HG02588 (cell line): ENCODE measurements at regions not wholly inside any gene's neighbourhood (a gene's known extent, or its start where the extent isn't known, plus 50 kb on each side); places are given as distances from the start of the nearest gene placed in this dataset.
A peak's percentile ranks its signal among the peaks of the same experiment; 100 is the strongest.
"Not testable (repeated sequence)": the region's sequence is repeated elsewhere in the genome, so short reads cannot be mapped to it uniquely, and the experiment has no call there.

ENCODE experiments used
- ATAC-seq: cut with Tn5 transposase; IDR thresholded peaks from one replicate; pipeline ENCODE4 v1.9.1; 2021; ENCODE audit warnings: mild to moderate bottlenecking, moderate library complexity; ENCODE audit not compliant: unreplicated experiment

DNA sequence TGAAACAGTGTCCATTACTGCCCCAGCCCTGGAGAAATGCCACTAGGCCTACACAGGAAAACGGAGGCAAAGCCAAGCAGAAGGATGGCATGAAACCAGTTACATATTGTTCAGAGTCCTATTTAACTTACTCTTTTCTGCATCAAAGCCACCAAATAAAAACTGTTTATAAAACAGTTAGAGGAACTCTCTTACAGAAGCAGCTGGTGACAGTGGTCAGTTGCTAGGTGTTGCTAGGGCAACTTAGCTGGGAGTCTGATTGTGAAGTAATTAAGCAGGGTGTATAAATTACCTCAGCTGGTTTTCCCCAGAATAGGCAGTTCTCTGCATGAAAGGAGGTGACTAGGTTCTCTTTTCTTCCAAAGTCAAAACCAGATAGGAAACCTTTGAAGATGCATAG, 115.6 kb upstream of the ZBED5 start:
- ATAC-seq = no peak

GRCh38 chr11:10970926-10971325, 113.1 kb upstream of the ZBED5 start:
- ATAC-seq = no peak

- no peak for ATAC-seq
Measured at GRCh38 chr11:10969387-10969786, 111.5 kb upstream of the ZBED5 start.

DNA sequence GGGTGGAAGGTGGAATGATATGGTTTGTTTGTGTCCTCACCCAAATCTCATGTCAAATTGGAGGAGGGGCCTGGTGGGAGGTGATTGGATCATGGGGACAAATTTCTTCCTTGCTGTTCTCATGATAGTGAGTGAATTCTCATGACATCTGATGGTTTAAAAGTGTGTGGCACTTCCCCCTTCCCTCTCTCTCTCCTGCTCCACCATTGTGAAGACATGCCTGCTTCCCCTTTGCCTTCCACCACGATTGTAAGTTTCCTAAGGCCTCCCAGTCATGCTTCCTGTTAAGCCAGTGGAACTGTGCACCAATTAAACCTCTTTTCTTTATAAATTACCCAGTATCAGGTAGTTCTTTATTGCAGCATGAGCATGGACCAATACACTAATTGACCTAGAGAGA, 99.0 kb upstream of the ZBED5 start:
- not testable (repeated sequence) for ATAC-seq

- ATAC-seq = no peak
Measured at GRCh38 chr11:10955616-10956015, 97.8 kb upstream of the ZBED5 start.

- no peak for ATAC-seq
Measured at GRCh38 chr11:10954184-10954583, 96.3 kb upstream of the ZBED5 start.

- no peak for ATAC-seq
Measured at GRCh38 chr11:10952872-10953271, 95.0 kb upstream of the ZBED5 start.

GRCh38 chr11:10947935-10948334, 90.1 kb upstream of the ZBED5 start:
- not testable (repeated sequence) for ATAC-seq

DNA sequence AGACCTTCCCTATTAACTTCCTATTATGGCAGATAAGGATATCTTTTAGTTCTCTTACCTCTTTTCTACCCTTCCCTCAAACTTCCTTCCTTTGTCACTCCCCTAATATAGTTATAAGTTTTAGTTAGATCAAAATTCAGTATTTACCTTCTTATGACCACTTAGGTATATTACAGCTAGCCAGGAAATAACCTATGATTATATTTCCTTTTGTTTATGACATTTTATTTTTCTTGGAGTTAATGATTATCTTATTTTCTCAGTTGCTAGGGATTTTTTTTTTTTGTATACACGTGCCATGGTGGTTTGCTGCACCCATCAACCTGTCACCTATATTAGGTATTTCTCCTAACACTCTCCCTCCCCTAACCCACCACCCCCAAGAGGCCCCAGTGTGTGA, 88.2 kb upstream of the ZBED5 start:
- no peak for ATAC-seq

DNA sequence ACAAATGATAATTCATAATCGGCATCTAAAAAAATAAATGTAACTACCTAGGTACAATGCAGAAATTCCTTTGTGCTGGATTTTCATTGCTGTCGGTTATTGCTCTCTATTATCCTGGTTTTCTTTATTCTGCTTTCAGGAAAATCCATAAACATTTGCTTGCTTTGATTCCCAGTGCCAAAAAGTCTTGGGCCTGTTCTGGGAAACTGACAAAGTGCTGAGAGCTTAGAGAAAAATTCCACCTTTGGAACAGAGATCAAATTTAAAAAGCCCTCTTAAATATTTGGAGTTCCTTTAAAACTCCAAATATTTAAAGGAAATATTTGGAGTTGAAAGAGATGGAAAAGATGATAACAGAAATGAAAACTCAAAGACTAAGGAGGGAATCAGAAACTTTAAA, 87.3 kb upstream of the ZBED5 start:
- no peak for ATAC-seq

DNA sequence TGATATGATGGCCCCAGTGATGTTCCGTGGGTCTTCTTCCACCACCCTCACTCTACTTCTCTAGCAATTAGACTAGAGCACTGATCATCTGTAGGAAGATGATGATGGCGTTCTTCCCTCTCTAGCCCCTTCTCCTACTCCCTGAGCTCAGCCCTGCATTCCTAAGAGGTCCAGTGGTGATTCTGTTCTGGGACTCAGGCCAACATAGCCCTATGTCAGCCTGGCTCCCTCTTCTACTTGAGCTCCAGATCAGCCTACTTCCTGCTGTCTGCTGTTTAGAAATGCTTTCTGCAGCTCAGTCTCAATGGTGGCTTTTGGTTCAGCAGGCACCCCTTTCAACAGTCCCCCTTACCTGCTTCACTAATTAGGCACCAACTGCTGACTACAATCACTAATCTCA, 86.1 kb upstream of the ZBED5 start:
- ATAC-seq = no peak

DNA sequence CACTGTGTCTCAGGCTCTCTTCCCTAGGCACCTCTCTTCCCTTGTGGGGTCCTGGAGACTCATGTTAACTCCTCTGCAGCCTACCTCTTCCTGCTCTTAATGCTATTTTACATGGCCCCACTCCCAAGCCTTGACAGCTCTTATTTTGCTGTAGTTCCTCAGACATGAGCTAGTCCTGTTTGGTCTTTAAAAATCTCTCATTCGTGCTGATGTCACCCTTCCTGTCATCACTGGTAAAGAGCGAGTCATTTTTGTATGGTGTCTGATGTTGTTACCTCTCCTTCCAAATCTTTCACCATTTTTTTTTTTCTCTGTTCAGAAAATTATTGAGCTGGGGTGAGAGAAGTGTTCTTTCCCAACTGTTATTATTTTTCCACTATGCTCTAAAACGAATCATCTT, 84.8 kb upstream of the ZBED5 start:
- ATAC-seq = no peak

- no peak for ATAC-seq
Measured at GRCh38 chr11:10941871-10942270, 84.0 kb upstream of the ZBED5 start.

GRCh38 chr11:10941414-10941813, 83.6 kb upstream of the ZBED5 start:
- no peak for ATAC-seq

DNA sequence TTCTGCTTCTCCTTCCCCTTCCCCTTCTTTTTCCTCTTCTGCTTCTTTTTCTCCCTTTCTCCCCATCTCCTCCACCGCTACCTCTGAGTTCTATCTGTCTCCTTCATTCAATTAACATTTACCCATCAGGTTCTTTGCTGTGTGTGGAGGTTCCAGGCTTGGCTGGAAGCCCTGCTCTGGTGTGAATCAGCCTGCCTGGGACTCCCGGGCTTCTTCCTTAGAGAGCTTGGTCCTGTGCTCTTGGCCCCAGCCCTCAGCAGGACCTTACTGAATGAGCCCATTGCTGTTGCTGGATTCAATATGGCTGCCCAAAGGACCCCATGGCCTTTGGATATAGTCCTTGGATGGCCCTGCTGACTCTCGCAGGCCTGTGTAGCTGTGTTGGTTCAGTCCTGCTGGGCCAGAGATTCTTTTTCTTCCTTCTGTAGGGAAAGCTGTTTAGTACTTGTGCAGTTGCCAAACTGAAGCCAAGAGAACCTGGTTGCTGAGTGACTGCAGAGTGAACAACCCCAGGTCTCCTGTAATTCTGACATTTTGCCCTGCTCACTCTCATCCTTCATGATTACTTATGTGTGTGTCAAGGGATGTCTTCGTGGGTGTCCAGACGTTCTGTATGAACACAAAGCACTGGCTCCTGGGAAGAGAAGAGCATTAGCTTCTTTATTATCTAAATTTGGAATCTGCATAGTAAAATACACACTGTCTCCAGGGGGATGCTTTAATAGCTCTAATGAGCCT, 81.0 kb upstream of the ZBED5 start:
- no peak for ATAC-seq

- no peak for ATAC-seq
Measured at GRCh38 chr11:10938231-10938630, 80.4 kb upstream of the ZBED5 start.

- no peak for ATAC-seq
Measured at GRCh38 chr11:10937385-10937771, 79.5 kb upstream of the ZBED5 start.

GRCh38 chr11:10936626-10937384, 79.0 kb upstream of the ZBED5 start:
- no peak for ATAC-seq

DNA sequence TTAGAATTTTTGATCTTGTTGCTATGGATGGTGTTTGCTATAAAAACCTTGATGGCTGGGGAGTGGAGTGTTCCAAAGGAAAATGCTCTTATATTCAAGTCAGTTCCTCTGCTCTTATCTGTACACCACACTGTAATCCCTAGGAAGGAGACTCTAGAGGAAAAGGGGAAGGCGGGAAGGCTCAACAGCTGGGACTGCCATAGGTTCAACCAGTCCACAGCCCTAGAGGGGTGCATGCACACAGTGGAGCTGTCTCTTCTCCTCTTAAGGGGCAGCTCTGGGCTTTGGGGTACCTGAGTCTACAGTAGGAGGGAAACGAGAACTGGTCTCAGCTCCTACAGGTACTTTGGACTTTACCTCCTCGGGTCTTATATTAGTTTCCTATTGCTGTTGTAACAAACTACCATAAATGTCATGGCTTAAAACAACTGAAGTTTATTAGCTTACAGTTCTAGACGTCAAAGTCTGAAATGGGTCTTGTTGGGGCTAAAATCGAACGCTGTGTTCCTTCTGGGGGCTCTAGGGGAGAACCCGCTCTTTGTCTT, 77.2 kb upstream of the ZBED5 start:
- no peak for ATAC-seq

GRCh38 chr11:10934293-10934860, 76.5 kb upstream of the ZBED5 start:
- ATAC-seq = no peak

DNA sequence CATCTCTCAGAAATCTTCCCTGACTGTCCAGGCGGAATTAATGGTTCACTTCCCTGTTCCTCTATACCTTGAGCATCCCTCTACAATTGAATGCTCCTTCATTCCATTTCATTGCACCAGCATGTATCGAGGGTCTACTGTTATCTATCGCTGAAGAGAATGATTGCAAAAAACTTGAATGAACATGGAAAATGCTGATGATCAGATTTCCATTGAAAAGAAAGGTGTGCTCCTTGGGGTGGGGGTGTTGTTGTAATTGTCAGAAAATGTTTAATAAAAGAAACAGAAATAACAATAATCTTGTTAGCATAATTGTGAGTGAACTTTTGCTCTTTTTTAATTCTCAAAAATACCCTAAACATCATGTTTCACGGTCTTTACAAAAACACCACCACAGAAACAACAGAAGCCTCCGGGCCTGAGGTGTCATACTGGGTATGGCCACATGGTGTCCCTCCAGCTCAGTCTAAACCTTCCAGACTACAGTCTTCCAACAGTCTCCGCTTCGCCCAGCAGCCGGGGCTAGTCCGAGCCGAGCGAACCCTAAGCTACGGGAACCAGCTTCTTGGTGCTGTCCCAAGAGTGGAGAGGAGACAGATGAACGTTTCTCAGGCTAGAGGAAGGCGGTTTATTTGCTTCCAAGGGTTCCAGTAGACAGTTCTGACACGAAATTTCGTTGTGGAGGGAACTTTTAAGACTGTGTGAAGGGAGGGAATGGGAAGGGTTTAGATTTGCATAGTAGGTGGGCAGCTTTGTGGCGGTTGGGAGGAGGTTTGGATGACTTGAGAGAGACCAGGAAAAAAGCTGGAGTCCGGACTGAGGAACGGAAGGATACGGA, 75.8 kb upstream of the ZBED5 start:
- peak; percentile 79 for ATAC-seq
